ENCODE measurements at regions not wholly inside any gene's neighbourhood (a gene's known extent, or its start where the extent isn't known, plus 50 kb on each side); places are given as distances from the start of the nearest gene placed in this dataset.

GRCh38 chr17:73791631-73792030, 147.4 kb upstream of the SDK2 start:
- TF ChIP-seq POLR2A (IDR thresholded peaks at IDR 0.05) (no peak), CTCF (IDR thresholded peaks at IDR 0.05) (no peak)

Measured in esophagus squamous epithelium (tissue), 4 donors.